Parathyroid adenoma (tissue), 2 donors: ENCODE measurements at regions not wholly inside any gene's neighbourhood (a gene's known extent, or its start where the extent isn't known, plus 50 kb on each side); places are given as distances from the start of the nearest gene placed in this dataset.

ENCODE experiments used
- H2AFZ ChIP-seq: fragments of 300-600 bp; sonication (generic); one replicate; pipeline ENCODE4 v1.7.0; 2017; ENCODE audit warnings: antibody characterized with exemption, mild to moderate bottlenecking
- H3K27ac ChIP-seq: fragments of 300-600 bp; sonication (generic); one replicate; pipeline ENCODE4 v1.7.0; 2017
- H3K27me3 ChIP-seq: fragments of 300-600 bp; sonication (generic); one replicate; pipeline ENCODE4 v1.7.0; 2017; ENCODE audit warnings: low read length; ENCODE audit not compliant: control insufficient read depth, insufficient read depth
- H3K36me3 ChIP-seq: fragments of 300-600 bp; sonication (generic); one replicate; pipeline ENCODE4 v1.7.0; 2017; ENCODE audit warnings: low read length; ENCODE audit not compliant: control insufficient read depth, insufficient read depth
- H3K4me1 ChIP-seq: fragments of 300-600 bp; sonication (generic); one replicate; pipeline ENCODE4 v1.7.0; 2017; ENCODE audit warnings: control low read depth
- H3K4me2 ChIP-seq: fragments of 300-600 bp; sonication (generic); one replicate; pipeline ENCODE4 v1.7.0; 2017; ENCODE audit warnings: low read length
- H3K4me3 ChIP-seq: fragments of 300-600 bp; sonication (generic); one replicate; pipeline ENCODE4 v1.7.0; 2017; ENCODE audit warnings: low read depth, low read length
- H3K79me2 ChIP-seq: fragments of 300-600 bp; sonication (generic); one replicate; pipeline ENCODE4 v1.7.0; 2017; ENCODE audit warnings: control low read depth
- H3K9ac ChIP-seq: fragments of 300-600 bp; sonication (generic); one replicate; pipeline ENCODE4 v1.7.0; 2017; ENCODE audit warnings: mild to moderate bottlenecking
- H3K9me3 ChIP-seq: fragments of 300-600 bp; sonication (generic); one replicate; pipeline ENCODE4 v1.7.0; 2017; ENCODE audit warnings: low read length; ENCODE audit not compliant: control insufficient read depth
- TF ChIP-seq, protein P1 (sequence below): fragments of 300-600 bp; sonication (generic); IDR thresholded peaks from one replicate; pipeline ENCODE4 v1.7.0; 2017; ENCODE audit warnings: antibody characterized with exemption, mild to moderate bottlenecking
- donor health status: primary hyperparathyroidism.

DNA sequence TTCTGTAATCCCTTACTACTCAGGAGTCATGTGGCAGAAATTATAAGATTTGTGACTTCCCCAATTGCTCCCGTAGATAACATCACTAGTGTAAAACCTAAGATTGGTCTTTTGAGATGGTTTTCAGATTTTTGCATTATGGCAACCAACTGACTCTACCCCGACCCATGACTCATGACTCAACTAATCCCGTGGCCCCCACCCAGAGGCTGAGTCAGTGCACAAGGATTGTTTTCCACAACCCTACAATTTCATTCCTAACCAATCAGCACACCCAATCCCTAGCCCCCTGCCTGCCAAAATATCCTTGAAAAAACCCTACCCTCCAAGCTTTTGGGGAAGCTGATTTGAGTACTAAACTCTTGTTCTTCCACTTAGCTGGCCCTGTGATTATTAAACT is 109.4 kb upstream of the FAM9C start:
- Histone ChIP-seq H3K36me3 (no peaks in the 10 kb centered on the region), H3K27me3 (no peaks in the 10 kb centered on the region), H3K4me3 (no peak overlapping the region), H3K4me1 (no peaks in the 10 kb centered on the region), H3K4me2 (no peak overlapping the region), H3K27ac (no peak overlapping the region), H3K9me3 (no peaks in the 10 kb centered on the region), H2AFZ (no peak overlapping the region), H3K79me2 (no peaks in the 10 kb centered on the region), H3K9ac (no peak overlapping the region)
- TF ChIP-seq, protein P1, sequence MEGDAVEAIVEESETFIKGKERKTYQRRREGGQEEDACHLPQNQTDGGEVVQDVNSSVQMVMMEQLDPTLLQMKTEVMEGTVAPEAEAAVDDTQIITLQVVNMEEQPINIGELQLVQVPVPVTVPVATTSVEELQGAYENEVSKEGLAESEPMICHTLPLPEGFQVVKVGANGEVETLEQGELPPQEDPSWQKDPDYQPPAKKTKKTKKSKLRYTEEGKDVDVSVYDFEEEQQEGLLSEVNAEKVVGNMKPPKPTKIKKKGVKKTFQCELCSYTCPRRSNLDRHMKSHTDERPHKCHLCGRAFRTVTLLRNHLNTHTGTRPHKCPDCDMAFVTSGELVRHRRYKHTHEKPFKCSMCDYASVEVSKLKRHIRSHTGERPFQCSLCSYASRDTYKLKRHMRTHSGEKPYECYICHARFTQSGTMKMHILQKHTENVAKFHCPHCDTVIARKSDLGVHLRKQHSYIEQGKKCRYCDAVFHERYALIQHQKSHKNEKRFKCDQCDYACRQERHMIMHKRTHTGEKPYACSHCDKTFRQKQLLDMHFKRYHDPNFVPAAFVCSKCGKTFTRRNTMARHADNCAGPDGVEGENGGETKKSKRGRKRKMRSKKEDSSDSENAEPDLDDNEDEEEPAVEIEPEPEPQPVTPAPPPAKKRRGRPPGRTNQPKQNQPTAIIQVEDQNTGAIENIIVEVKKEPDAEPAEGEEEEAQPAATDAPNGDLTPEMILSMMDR = no peak

- Histone ChIP-seq H3K4me1 (no peaks in the 10 kb centered on the region), H3K36me3 (no peaks in the 10 kb centered on the region), H3K27ac (no peak overlapping the region), H2AFZ (no peak overlapping the region), H3K9me3 (no peaks in the 10 kb centered on the region), H3K4me2 (no peak overlapping the region), H3K79me2 (no peaks in the 10 kb centered on the region), H3K27me3 (no peaks in the 10 kb centered on the region), H3K4me3 (no peak overlapping the region), H3K9ac (no peak overlapping the region)
- TF ChIP-seq, protein P1 = no peak
These were observed 108.2 kb upstream of the FAM9C start for GRCh38 chrX:13152518-13153185.

DNA sequence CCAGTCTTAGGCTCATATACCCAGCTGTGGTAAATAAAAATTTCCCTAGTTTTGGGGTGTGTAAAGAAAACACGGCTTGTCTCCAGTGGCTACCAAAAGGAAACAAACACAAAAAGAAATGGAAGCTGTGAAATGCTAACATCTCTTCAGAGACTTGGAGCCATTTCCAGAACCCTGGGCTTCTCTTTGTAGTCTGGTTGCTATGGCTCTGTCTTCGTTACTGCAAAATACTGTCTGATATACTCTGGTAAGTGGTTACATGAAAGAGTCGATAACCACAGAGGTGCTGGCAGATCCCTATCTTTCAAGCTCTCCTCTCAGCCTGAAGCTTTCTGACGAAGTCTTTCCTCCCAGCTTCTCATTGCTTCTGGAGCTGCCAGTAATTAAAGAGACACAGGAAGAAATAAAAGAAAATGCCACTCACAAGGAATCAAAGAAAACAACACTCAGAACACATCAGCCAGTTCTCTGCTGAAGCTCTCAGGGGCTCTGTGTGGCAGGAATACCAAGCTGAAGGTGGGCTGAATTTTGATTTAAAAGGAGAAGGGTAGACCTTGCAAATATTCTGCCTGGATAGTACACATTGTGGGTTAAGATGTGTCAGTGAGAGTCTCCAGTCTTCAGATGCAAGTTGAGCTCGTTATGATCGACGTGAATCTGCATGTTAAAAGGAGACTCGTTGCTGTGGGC is 107.6 kb upstream of the FAM9C start:
- no peak overlapping the region for H3K9ac ChIP-seq
- no peak overlapping the region for H3K27ac ChIP-seq
- no peak overlapping the region for H3K4me3 ChIP-seq
- H3K9me3 ChIP-seq = no peaks in the 10 kb centered on the region
- TF ChIP-seq, protein P1 = no peak
- no peaks in the 10 kb centered on the region for H3K27me3 ChIP-seq
- no peaks in the 10 kb centered on the region for H3K79me2 ChIP-seq
- no peaks in the 10 kb centered on the region for H3K4me1 ChIP-seq
- H3K4me2 ChIP-seq = no peak overlapping the region
- H3K36me3 ChIP-seq = no peaks in the 10 kb centered on the region
- no peak overlapping the region for H2AFZ ChIP-seq

- H3K4me1 ChIP-seq = no peaks in the 10 kb centered on the region
- TF ChIP-seq, protein P1 = no peak
- H3K27ac ChIP-seq = no peak overlapping the region
These were observed 105.4 kb upstream of the FAM9C start for GRCh38 chrX:13149702-13150350.

More at GRCh38 chrX:13149702-13150350, 105.4 kb upstream of the FAM9C start:
- H3K36me3 ChIP-seq = no peaks in the 10 kb centered on the region
- no peak overlapping the region for H2AFZ ChIP-seq
- no peak overlapping the region for H3K9ac ChIP-seq
- no peaks in the 10 kb centered on the region for H3K9me3 ChIP-seq
- H3K79me2 ChIP-seq = no peaks in the 10 kb centered on the region
- no peaks in the 10 kb centered on the region for H3K27me3 ChIP-seq
- no peak overlapping the region for H3K4me2 ChIP-seq
- no peak overlapping the region for H3K4me3 ChIP-seq
